Naive B cell (primary cell): ENCODE measurements at regions not wholly inside any gene's neighbourhood (a gene's known extent, or its start where the extent isn't known, plus 50 kb on each side); places are given as distances from the start of the nearest gene placed in this dataset.

Experiments used
- ATAC-seq, 2 donors: fragments of 150-1000 bp; cut with Tn5 transposase; 2 replicates each; pipeline ENCODE4 v1.10.0; 2021; ENCODE audit warnings: low read depth in 2 of 2, mild to moderate bottlenecking in 2 of 2, moderate library complexity in 2 of 2
- DNase-seq: peaks from one replicate; pipeline ENCODE4 v3.0.0; 2022
- H3K27ac Mint-ChIP-seq, 6 donors: one replicate each; pipeline ENCODE4 v1.8.0; 2020 to 2022; ENCODE audit warnings: mild to moderate bottlenecking in 6 of 6, mixed read lengths in 6 of 6, moderate library complexity in 5 of 6, inconsistent platforms in 2 of 6
- H3K27me3 Mint-ChIP-seq, 3 donors: one replicate each; pipeline ENCODE4 v1.8.0; 2021 to 2022; ENCODE audit warnings: mixed read lengths in 3 of 3, mild to moderate bottlenecking in 1 of 3
- H3K36me3 Mint-ChIP-seq, 2 donors: one replicate each; pipeline ENCODE4 v1.8.0; 2020 to 2022; ENCODE audit warnings: mixed read lengths in 2 of 2, inconsistent platforms in 1 of 2, mild to moderate bottlenecking in 1 of 2
- H3K4me1 Mint-ChIP-seq, 3 donors: one replicate each; pipeline ENCODE4 v1.8.0; 2020 to 2022; ENCODE audit warnings: mixed read lengths in 3 of 3, inconsistent platforms in 1 of 3, mild to moderate bottlenecking in 1 of 3, moderate library complexity in 1 of 3
- H3K4me3 Mint-ChIP-seq, 8 donors: one replicate each; pipeline ENCODE4 v1.8.0; 2020 to 2022; ENCODE audit warnings: mild to moderate bottlenecking in 8 of 8, mixed read lengths in 8 of 8, moderate library complexity in 8 of 8, inconsistent platforms in 2 of 8
- H3K9me3 Mint-ChIP-seq, 7 donors: one replicate each; pipeline ENCODE4 v1.8.0; 2020 to 2022; ENCODE audit warnings: mixed read lengths in 7 of 7, mild to moderate bottlenecking in 5 of 7, inconsistent platforms in 2 of 7, moderate library complexity in 1 of 7

DNA sequence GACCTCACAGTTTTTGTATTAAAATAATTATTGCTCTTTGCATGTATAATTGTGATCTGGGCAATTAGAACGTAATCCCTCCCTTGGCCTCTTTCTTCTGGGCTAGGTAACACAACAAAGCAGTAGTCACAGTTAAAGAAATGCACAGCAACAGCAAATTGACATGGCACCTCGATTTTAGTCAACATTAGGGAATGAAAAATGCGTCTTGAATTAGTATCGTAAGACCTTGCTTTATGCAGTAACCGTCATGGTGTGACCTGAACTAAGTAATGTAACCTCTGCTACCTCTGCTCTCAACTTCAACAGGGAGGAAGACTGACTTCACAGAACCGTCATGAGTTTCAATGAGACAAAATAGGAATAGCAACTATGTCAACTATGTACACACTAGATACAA, 265.4 kb upstream of the MAF start:
- ATAC-seq (no peak), DNase-seq (no peak)
- H3K4me1 Mint-ChIP-seq = no peaks in the 10 kb centered on the region
- H3K4me3 Mint-ChIP-seq = no peak overlapping the region
- no peak overlapping the region for H3K27ac Mint-ChIP-seq
- no peaks in the 10 kb centered on the region for H3K36me3 Mint-ChIP-seq
- no peaks in the 10 kb centered on the region for H3K9me3 Mint-ChIP-seq
- no peaks in the 10 kb centered on the region for H3K27me3 Mint-ChIP-seq

- DNase-seq (no peak), ATAC-seq (no peak)
- H3K4me1 Mint-ChIP-seq = no peaks in the 10 kb centered on the region
- H3K36me3 Mint-ChIP-seq = no peaks in the 10 kb centered on the region
- H3K4me3 Mint-ChIP-seq = no peak overlapping the region
- H3K27ac Mint-ChIP-seq = no peak overlapping the region
- H3K27me3 Mint-ChIP-seq = peaks cover 0 to 8% (median 0%) of the 10 kb centered on the region in 3 donors
- no peaks in the 10 kb centered on the region for H3K9me3 Mint-ChIP-seq
These were observed 264.3 kb upstream of the MAF start for GRCh38 chr16:79864781-79865391.

GRCh38 chr16:79864032-79864780, 263.7 kb upstream of the MAF start:
- peaks cover 0 to 10% (median 0%) of the 10 kb centered on the region in 3 donors for H3K27me3 Mint-ChIP-seq
- no peaks in the 10 kb centered on the region for H3K36me3 Mint-ChIP-seq
- H3K9me3 Mint-ChIP-seq = no peaks in the 10 kb centered on the region
- ATAC-seq (no peak), DNase-seq (no peak)
- H3K4me3 Mint-ChIP-seq = no peak overlapping the region
- H3K4me1 Mint-ChIP-seq = no peaks in the 10 kb centered on the region
- H3K27ac Mint-ChIP-seq = no peak overlapping the region

GRCh38 chr16:79863128-79864031, 262.8 kb upstream of the MAF start:
- no peaks in the 10 kb centered on the region for H3K4me1 Mint-ChIP-seq
- ATAC-seq = no peak
- peaks cover 0 to 10% (median 0%) of the 10 kb centered on the region in 3 donors for H3K27me3 Mint-ChIP-seq
- DNase-seq = no peak
- H3K9me3 Mint-ChIP-seq = no peaks in the 10 kb centered on the region
- no peaks in the 10 kb centered on the region for H3K36me3 Mint-ChIP-seq
- H3K4me3 Mint-ChIP-seq = no peak overlapping the region
- H3K27ac Mint-ChIP-seq = no peak overlapping the region

- ATAC-seq (no peak), DNase-seq (no peak)
- H3K27ac Mint-ChIP-seq = no peak overlapping the region
- no peaks in the 10 kb centered on the region for H3K4me1 Mint-ChIP-seq
- H3K9me3 Mint-ChIP-seq = peaks cover 0 to 2% (median 0%) of the 10 kb centered on the region in 7 donors
- H3K27me3 Mint-ChIP-seq = peaks cover 0 to 10% (median 0%) of the 10 kb centered on the region in 3 donors
- H3K4me3 Mint-ChIP-seq = no peak overlapping the region
- H3K36me3 Mint-ChIP-seq = no peaks in the 10 kb centered on the region
These were observed 262.1 kb upstream of the MAF start for GRCh38 chr16:79862601-79863000.

DNA sequence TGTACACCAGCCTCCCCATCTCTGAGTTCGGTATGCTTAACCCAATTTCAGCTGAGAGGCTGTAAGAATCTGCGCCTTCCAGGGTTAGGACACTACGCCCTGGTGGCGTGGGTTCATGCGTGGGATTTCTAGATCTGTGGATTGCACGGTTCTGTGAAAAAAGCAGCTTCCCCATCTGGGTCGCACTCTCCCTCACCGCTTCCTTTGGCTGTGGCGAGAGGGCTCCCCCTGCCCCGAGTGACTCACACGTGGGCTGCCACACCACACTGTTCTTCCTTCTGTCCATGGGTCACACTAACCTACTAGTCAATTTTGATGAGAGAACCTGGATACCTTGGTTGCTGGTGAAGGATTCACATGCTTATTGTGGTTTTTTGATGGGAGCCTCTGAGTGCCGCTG, 256.0 kb upstream of the MAF start:
- peaks cover 21 to 44% (median 25%) of the 10 kb centered on the region in 7 donors for H3K9me3 Mint-ChIP-seq
- peaks cover 10 to 17% of the 10 kb centered on the region in 2 donors for H3K36me3 Mint-ChIP-seq
- no peak for DNase-seq
- no peak overlapping the region for H3K27ac Mint-ChIP-seq
- no peak for ATAC-seq
- peaks cover 0 to 10% (median 0%) of the 10 kb centered on the region in 3 donors for H3K27me3 Mint-ChIP-seq
- H3K4me3 Mint-ChIP-seq = no peak overlapping the region
- no peaks in the 10 kb centered on the region for H3K4me1 Mint-ChIP-seq

DNA sequence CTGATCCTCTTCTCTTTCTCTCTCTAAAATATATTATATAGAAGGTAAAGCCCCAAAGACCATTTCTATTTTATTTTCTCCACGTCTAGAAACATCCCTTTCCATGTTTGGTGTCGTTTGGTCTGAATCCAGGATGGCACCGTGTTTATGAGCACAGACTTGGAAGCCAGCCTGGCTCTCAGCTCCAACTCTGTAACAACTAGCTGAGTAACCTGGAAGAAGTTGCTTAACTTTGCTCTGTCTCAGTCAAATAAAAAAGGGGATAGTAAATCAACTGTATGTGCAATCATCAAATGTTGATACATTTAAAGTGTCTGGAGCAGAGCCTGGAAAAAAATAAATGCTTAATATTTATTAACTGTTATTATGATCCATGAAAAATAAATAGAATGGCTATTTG, 249.8 kb upstream of the MAF start:
- ATAC-seq = no peak
- no peak for DNase-seq
- Mint-ChIP-seq H3K36me3 (peaks cover 1 to 8% of the 10 kb centered on the region in 2 donors), H3K27me3 (no peaks in the 10 kb centered on the region), H3K4me1 (peaks cover 0 to 8% (median 0%) of the 10 kb centered on the region in 3 donors), H3K9me3 (peaks cover 12 to 27% (median 18%) of the 10 kb centered on the region in 7 donors), H3K27ac (peak overlapping the region in 1 of 6 donors; percentile 41), H3K4me3 (no peak overlapping the region)

DNA sequence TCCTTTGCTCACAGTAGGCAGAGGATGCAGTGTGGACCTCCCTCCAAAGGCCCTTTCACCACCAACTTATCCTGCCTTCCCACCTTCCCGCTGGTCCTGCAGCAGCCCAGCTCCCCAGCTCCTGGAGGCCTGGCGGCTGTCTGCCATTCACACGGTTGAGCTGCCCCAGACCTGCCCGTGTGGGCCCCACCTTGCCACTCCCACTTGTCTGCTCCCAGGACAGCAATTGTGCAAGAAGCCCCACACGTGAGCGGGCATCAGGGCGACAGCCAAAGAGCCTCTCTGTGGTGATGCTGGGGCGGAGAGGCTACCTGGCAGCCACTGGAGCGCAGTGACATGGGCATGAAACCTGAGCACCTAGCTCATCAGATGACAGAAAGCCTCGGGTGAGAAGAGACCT, 248.6 kb upstream of the MAF start:
- no peak for DNase-seq
- Mint-ChIP-seq H3K4me3 (no peak overlapping the region), H3K36me3 (no peaks in the 10 kb centered on the region)

DNA sequence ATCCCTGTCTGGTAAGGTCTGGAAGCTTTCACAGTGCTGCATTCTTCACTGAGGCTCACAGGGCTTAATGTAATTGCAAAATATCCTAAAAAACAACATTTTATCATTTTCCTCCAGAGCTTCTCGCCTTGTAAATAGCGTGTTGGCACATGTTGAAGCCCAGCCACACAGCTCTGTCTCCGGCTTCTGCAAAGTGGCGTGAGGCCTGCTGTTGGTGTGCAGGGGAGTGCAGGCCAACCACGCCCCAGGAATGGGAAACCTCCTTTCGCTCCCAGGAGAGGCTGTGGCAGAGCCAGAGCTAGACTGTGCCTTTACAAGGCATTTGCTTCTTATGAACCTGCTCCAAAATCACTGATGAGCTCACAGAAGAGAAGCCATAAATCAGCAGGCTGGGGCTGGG, 248.2 kb upstream of the MAF start:
- Mint-ChIP-seq H3K27me3 (no peaks in the 10 kb centered on the region), H3K27ac (no peak overlapping the region), H3K4me1 (peaks cover 4 to 15% (median 6%) of the 10 kb centered on the region in 3 donors), H3K4me3 (no peak overlapping the region), H3K9me3 (peaks cover 3 to 11% (median 8%) of the 10 kb centered on the region in 7 donors), H3K36me3 (no peaks in the 10 kb centered on the region)
- DNase-seq = no peak
- no peak for ATAC-seq

More for the DNA sequence above, 248.6 kb upstream of the MAF start:
- H3K4me1 Mint-ChIP-seq = peaks cover 4 to 15% (median 6%) of the 10 kb centered on the region in 3 donors
- H3K9me3 Mint-ChIP-seq = peaks cover 3 to 14% (median 10%) of the 10 kb centered on the region in 7 donors
- no peak for ATAC-seq
- no peaks in the 10 kb centered on the region for H3K27me3 Mint-ChIP-seq
- H3K27ac Mint-ChIP-seq = no peak overlapping the region

DNA sequence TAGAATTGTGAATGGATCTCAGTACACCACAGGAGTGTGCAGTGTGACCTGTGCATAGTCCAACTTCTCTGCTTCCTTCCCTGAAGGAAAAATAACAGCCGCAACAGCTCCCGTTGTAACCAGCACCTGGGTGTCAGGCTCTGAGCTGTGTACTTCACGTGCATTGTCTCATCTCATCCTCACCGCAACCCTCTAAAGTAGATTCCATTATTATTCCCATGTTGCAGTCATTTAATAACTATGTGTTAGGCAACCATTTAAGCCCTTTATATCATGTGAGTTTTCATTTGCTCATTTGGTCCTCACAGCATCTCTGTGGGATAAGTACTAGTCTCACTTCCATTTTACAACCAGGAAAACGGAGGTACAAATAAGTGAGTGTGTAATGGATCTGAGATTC, 247.0 kb upstream of the MAF start:
- H3K4me1 Mint-ChIP-seq = peaks cover 4 to 15% (median 6%) of the 10 kb centered on the region in 3 donors
- H3K36me3 Mint-ChIP-seq = no peaks in the 10 kb centered on the region
- H3K4me3 Mint-ChIP-seq = no peak overlapping the region
- DNase-seq = no peak
- no peak overlapping the region for H3K27ac Mint-ChIP-seq
- H3K27me3 Mint-ChIP-seq = no peaks in the 10 kb centered on the region
- ATAC-seq = no peak
- peaks cover 0 to 6% (median 2%) of the 10 kb centered on the region in 7 donors for H3K9me3 Mint-ChIP-seq

DNA sequence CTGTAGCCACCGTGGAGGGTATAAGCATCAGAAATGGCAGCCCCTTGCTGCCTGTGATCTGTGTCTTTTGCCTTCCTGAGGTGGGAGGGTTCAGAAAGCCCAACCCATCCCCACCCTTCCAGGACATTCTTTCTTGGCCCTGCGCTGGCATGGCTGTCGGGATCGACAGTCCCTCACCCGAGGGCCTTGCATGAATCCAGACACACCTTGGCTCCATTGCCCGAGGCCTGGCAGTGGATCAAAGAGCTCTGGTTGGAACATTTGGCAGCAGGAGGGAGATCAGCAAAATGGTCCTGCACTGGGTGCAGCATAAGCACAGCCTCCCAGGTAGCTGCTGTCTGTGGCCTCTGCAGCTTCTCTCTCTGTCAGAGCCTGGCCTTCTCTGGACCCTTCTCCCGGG, 246.6 kb upstream of the MAF start:
- Mint-ChIP-seq H3K36me3 (no peaks in the 10 kb centered on the region), H3K9me3 (peaks cover 0 to 4% (median 0%) of the 10 kb centered on the region in 7 donors), H3K4me3 (no peak overlapping the region), H3K27ac (peak overlapping the region in 1 of 6 donors; percentile 47), H3K4me1 (peaks cover 4 to 15% (median 6%) of the 10 kb centered on the region in 3 donors), H3K27me3 (no peaks in the 10 kb centered on the region)
- DNase-seq = no peak
- ATAC-seq = no peak

DNA sequence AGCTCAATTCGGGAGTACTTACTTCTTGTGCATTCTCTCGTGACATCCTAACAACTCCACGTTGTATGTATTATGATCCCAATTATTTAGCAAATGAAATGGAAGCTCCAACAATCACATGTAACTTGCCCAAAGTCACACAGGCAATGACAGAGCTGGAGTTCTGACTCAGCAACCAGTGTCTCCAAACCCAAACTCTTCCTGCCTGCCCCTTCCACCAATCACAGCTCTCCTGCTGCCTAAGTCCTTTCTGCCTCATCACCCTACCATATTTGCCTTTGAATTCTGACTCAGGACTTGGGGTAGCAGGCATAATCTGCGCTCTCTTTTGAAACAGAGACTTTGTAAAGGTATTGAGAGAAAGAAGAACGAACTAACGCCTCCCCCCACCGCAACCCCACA, 245.2 kb upstream of the MAF start:
- Mint-ChIP-seq H3K27ac (no peak overlapping the region), H3K4me1 (peaks cover 4 to 15% (median 6%) of the 10 kb centered on the region in 3 donors), H3K27me3 (no peaks in the 10 kb centered on the region), H3K9me3 (peaks cover 0 to 4% (median 0%) of the 10 kb centered on the region in 7 donors), H3K36me3 (no peaks in the 10 kb centered on the region), H3K4me3 (no peak overlapping the region)
- ATAC-seq (no peak), DNase-seq (no peak)

- Mint-ChIP-seq H3K36me3 (no peaks in the 10 kb centered on the region), H3K27ac (no peak overlapping the region), H3K27me3 (no peaks in the 10 kb centered on the region), H3K4me3 (peak overlapping the region in 2 of 8 donors; percentile 29 to 71), H3K9me3 (peaks cover 0 to 4% (median 0%) of the 10 kb centered on the region in 7 donors), H3K4me1 (peaks cover 4 to 15% (median 6%) of the 10 kb centered on the region in 3 donors)
- DNase-seq = no peak
- ATAC-seq = no peak
These were observed 244.6 kb upstream of the MAF start for GRCh38 chr16:79845033-79845733.
